Muscle layer of duodenum (tissue), 2 donors: ENCODE measurements at regions not wholly inside any gene's neighbourhood (a gene's known extent, or its start where the extent isn't known, plus 50 kb on each side); places are given as distances from the start of the nearest gene placed in this dataset.

Experiments
- H3K27ac ChIP-seq: one replicate; pipeline ENCODE4 v1.7.0; 2013; ENCODE audit warnings: mild to moderate bottlenecking, low read length
- H3K27me3 ChIP-seq: one replicate; pipeline ENCODE4 v1.7.0; 2013; ENCODE audit warnings: low read depth, mild to moderate bottlenecking, control low read depth, low read length
- H3K36me3 ChIP-seq, 2 donors: one replicate each; pipeline ENCODE4 v1.7.0; 2013; ENCODE audit warnings: low read length in 2 of 2, control low read depth in 1 of 2, mild to moderate bottlenecking in 1 of 2; ENCODE audit not compliant: insufficient read depth in 2 of 2, control insufficient read depth in 1 of 2
- H3K4me1 ChIP-seq, 2 donors: one replicate each; pipeline ENCODE4 v1.7.0; 2013; ENCODE audit warnings: low read length in 2 of 2, mild to moderate bottlenecking in 2 of 2, control low read depth in 1 of 2, moderate library complexity in 1 of 2; ENCODE audit not compliant: insufficient read depth in 2 of 2, control insufficient read depth in 1 of 2
- H3K4me3 ChIP-seq, 2 donors: one replicate each; pipeline ENCODE4 v1.7.0; 2013; ENCODE audit warnings: low read length in 2 of 2, low read depth in 1 of 2, mild to moderate bottlenecking in 1 of 2
- H3K9me3 ChIP-seq, 2 donors: one replicate each; pipeline ENCODE4 v1.7.0; 2013; ENCODE audit warnings: low read length in 2 of 2, control low read depth in 1 of 2, mild to moderate bottlenecking in 1 of 2; ENCODE audit not compliant: control insufficient read depth in 1 of 2
- donor health status: healthy.

DNA sequence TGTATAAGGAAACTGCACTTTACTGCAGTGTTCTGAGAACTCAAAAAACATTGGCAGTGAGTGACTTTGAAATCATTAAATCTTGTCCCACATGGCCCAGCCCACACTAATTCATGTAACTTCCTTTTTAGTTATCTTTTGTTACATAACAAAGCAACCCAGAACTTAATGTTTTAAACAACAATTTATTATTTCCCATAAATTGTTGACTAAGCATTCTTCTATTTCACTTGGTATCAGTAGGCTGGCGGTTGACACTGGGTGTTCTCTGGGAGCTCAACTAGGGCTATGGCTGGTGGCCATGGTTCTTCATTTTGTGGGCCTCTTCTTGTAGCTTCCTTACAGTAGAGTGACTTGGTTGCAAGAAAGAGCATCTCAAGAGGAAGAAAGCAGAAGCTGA, 278.4 kb downstream of the RASEF start:
- no peak overlapping the region for H3K27ac ChIP-seq
- H3K4me3 ChIP-seq, result no peak overlapping the region
- no peaks in the 10 kb centered on the region for H3K36me3 ChIP-seq
- H3K4me1 ChIP-seq, result no peaks in the 10 kb centered on the region
- H3K27me3 ChIP-seq, result no peaks in the 10 kb centered on the region
- H3K9me3 ChIP-seq, result no peaks in the 10 kb centered on the region

DNA sequence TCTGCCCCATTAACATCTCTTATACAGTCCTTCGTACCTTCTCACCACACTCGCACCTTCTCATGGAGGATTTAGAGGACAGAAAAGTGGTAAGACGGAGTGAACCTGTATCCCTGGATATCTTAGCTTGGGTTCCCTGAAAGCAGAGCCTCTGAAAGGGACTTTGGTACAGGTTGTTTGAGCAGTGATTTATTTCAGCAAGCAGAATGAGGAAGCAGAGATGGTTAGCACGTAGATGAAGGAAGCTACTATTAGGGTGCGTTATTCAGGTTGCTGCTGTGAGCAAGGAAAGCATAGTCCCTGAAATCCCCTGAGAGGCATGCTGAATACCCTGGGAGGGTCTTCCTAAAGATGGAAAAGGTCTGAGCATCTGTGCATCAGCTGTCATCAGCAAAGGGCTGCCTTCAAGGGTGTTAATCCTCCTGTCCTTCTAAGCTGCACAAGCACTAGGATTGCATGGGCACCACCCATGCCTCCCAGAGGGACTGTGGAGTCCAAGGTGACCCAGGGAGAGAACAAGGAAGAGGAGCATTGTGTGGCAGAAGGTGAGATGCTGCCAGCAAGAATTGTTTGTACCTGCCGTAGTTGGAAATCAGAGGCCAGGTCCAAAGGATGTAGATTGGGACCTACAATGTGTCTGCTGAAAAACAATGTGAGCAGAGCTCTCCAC, 273.7 kb downstream of the RASEF start:
- Histone ChIP-seq H3K27ac (no peak overlapping the region), H3K4me1 (no peaks in the 10 kb centered on the region), H3K27me3 (no peaks in the 10 kb centered on the region), H3K4me3 (no peak overlapping the region), H3K36me3 (no peaks in the 10 kb centered on the region), H3K9me3 (no peaks in the 10 kb centered on the region)

DNA sequence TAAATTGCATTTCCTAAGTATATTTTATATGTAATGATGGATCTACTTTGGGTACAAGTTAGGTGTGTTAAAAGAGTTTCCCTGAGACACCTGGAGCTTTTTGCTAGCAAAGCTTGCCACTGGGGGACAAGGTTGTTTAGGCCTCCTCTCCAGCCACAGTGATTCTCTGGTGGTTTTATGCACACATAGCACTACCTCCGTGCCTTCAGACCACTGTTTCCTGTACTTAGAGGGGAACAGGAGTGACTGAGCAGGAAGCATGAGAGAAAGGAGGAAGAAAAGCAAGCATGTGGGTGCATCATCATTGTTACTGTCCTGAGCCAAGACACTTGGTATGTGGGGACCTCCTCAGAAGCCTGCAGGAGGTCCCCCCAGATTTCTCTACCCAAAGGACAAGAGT, 272.1 kb downstream of the RASEF start:
- Histone ChIP-seq H3K27ac (no peak overlapping the region), H3K27me3 (no peaks in the 10 kb centered on the region), H3K36me3 (no peaks in the 10 kb centered on the region), H3K4me1 (no peaks in the 10 kb centered on the region), H3K4me3 (no peak overlapping the region), H3K9me3 (no peaks in the 10 kb centered on the region)

DNA sequence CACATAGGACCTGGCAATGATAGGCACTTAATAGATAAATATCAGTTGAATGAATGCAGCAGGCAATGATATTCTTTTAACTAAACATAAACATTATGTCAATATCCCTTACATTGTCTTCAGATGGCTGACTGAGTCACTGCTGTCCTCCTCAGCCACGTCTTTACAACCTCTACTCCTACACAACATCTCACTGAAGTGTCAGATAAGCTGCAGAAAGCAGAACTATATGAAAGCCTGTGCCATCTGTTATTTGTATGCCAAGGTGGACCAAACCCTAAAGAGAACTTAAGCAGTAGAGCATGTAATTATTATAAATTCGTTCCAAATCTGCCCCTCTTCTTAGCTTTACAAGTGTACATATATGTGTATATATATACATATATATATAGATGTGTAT, 271.2 kb downstream of the RASEF start:
- Histone ChIP-seq H3K27me3 (no peaks in the 10 kb centered on the region), H3K9me3 (no peaks in the 10 kb centered on the region), H3K4me1 (no peaks in the 10 kb centered on the region), H3K27ac (no peak overlapping the region), H3K4me3 (no peak overlapping the region), H3K36me3 (no peaks in the 10 kb centered on the region)

DNA sequence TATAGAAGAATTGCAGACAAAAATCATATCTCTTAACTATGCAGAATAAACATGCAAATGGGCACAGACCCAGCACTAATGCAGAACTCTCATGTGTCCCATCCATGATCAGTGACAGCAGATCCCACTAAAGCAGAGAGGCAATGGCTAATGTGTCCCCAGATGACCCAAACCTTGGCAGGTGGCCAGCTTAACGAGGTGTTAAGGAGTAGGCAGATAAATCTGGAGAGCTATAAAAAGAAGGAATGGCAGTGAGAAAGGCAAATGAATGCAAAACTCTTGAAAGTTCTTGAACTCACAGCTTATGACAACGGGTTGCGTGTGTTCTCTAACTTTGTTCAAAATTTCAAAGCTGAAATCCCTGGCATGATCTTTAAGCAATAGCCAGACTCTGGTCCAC, 265.4 kb downstream of the RASEF start:
- Histone ChIP-seq H3K27ac (no peak overlapping the region), H3K4me1 (no peaks in the 10 kb centered on the region), H3K36me3 (no peaks in the 10 kb centered on the region), H3K4me3 (no peak overlapping the region), H3K9me3 (no peaks in the 10 kb centered on the region), H3K27me3 (no peaks in the 10 kb centered on the region)

DNA sequence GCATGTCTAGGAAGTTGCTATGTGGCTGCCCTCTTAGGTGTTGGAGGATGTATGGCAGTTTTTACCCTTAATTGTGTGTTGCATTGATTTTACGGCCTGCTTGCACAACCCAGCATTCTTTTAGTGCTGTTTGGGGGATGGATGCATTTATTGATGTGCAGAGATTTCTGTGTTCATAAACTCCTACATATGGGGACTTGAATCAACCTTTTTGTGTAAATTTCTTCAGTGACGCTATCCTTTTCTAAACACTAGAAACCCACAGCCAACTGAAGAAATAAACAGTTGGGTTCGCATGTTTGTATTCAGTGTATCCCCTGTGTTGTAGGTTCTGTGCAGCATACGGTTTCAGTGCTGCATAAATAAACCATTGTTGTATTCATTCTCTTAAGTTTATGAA, 263.7 kb downstream of the RASEF start:
- Histone ChIP-seq H3K36me3 (no peaks in the 10 kb centered on the region), H3K27ac (no peak overlapping the region), H3K4me3 (no peak overlapping the region), H3K9me3 (no peaks in the 10 kb centered on the region), H3K27me3 (no peaks in the 10 kb centered on the region), H3K4me1 (no peaks in the 10 kb centered on the region)

DNA sequence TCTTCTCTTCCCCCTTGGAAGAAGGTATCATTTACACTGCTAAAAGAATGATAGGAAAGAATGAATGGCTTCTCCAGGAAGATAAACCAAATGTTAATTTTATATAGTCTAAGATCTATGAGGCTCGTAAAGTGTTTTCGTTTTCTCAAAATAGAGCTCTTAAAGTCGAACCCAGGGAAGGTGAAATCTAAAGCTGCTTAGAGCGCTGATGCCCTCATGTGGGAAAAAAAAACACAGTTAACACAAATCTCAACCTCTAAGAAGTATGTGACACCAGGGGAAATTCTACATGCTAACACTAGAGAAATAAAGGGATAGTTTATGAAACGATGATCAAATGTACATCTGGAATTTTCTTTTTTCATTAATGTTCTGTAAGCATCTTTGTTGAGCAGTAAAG, 257.9 kb downstream of the RASEF start:
- H3K4me1 ChIP-seq, result no peaks in the 10 kb centered on the region
- H3K36me3 ChIP-seq, result no peaks in the 10 kb centered on the region
- no peaks in the 10 kb centered on the region for H3K27me3 ChIP-seq
- H3K9me3 ChIP-seq, result no peaks in the 10 kb centered on the region
- no peak overlapping the region for H3K27ac ChIP-seq
- H3K4me3 ChIP-seq, result no peak overlapping the region

DNA sequence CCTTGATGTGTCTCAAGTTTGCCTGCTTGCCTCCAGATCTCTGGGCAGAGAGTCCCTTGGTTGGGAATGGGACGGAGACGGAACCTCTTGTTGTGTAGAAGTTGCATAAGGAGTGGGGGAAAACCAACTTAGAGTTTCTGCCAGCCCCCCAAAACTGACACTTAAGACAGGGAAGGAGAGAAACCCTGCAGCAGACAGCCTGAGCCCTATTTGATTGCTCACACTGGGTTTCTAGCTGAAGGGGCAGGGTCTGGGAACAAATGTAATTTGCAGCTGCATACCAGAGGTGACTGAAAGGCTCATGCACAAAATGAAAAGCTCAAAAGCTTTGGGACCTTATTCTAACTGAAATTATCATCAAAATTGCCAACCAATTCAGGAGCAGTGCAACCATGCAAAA, 254.5 kb downstream of the RASEF start:
- Histone ChIP-seq H3K27ac (no peak overlapping the region), H3K4me3 (no peak overlapping the region), H3K27me3 (no peaks in the 10 kb centered on the region), H3K36me3 (no peaks in the 10 kb centered on the region), H3K4me1 (no peaks in the 10 kb centered on the region), H3K9me3 (no peaks in the 10 kb centered on the region)

DNA sequence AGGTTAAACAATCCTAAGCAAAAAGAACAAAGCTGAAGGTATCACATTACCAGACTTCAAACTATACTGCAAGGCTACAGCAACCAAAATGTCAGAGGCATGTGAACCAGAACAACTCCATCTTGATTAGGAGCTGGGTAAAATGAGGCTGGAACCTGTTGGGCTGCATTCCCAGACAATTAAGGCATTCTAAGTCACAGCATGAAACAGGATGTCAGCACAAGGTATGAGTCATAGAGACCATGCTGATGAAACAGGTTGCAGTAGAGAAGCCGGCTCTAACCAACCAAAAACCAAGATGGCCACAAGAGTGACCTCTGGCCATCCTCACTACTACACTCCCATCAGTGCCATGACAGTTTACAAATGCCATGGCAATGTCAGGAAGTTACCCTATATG, 252.0 kb downstream of the RASEF start:
- Histone ChIP-seq H3K4me3 (no peak overlapping the region), H3K27me3 (no peaks in the 10 kb centered on the region), H3K4me1 (no peaks in the 10 kb centered on the region), H3K9me3 (no peaks in the 10 kb centered on the region), H3K27ac (no peak overlapping the region), H3K36me3 (no peaks in the 10 kb centered on the region)

DNA sequence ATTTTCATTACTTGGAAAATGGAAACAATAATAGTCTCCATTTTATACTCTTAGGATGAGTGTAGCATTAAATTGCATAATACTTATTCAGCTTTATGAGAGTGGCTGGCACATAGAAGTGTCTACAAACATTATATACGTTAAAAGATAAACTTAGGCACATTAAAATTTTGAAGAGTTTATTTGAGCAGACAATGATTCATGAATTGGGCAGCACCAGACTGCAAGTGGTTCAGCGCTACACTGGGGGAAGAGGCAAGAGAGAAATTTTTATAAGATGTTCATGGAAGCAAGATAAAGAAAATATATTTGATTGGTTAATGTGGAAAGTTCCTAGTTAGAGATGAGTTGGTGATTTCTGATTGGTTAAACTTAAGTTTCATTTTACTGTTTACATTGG, 243.7 kb downstream of the RASEF start:
- Histone ChIP-seq H3K27me3 (no peaks in the 10 kb centered on the region), H3K4me3 (no peak overlapping the region), H3K27ac (no peak overlapping the region), H3K9me3 (no peaks in the 10 kb centered on the region), H3K4me1 (no peaks in the 10 kb centered on the region), H3K36me3 (no peaks in the 10 kb centered on the region)

DNA sequence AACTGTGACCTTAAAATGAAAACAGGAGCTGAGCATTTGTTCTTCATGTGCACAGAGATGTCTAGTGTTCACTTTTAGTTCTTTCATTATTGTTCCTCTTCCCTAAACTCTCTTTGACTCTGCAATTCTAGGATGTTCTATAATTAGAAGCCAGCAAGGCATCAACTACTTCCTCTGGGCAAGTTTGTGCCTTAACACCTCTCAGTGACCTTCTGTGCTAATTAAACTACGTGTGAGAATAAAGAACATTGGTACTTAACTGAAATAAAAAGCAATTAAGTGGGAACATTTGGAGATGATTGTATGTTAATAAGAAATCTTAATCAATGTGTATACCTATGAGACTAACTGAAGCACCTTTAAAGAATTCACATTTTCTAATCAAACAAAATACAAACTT, 242.8 kb downstream of the RASEF start:
- Histone ChIP-seq H3K27ac (no peak overlapping the region), H3K4me3 (no peak overlapping the region)

DNA sequence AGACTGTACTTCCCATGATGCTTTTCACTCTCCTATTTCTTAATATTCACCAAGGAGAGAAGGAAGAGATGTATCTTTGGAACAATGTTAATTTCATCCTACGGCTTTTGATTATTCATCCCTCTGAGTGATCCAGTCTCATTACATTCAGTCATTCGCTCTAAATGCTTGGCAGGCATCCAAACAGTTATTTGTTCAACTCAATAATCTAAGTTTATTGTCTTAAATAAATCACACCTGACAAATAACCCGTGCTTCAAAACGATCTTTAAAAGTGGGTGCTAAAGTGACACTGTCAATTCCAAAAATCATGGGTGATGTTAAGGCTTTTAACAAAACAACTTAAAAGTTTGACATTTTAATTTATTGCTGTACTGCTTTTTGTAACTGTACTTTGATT, 233.1 kb downstream of the RASEF start:
- Histone ChIP-seq H3K4me3 (no peak overlapping the region), H3K9me3 (no peaks in the 10 kb centered on the region), H3K27ac (no peak overlapping the region), H3K4me1 (no peaks in the 10 kb centered on the region), H3K36me3 (no peaks in the 10 kb centered on the region), H3K27me3 (no peaks in the 10 kb centered on the region)

More for the DNA sequence above, 242.8 kb downstream of the RASEF start:
- H3K27me3 ChIP-seq, result no peaks in the 10 kb centered on the region
- no peaks in the 10 kb centered on the region for H3K4me1 ChIP-seq
- no peaks in the 10 kb centered on the region for H3K9me3 ChIP-seq
- H3K36me3 ChIP-seq, result no peaks in the 10 kb centered on the region
